MCF 10A (cell line): ENCODE measurements at regions not wholly inside any gene's neighbourhood (a gene's known extent, or its start where the extent isn't known, plus 50 kb on each side); places are given as distances from the start of the nearest gene placed in this dataset.

Source experiments
- BruUV-seq: library from RNA; stranded (reverse); fragments of 400-500 nt; replicated peaks from 2 replicates; lab custom pipeline; 2021; lab: Mats Ljungman, UMichigan
- CTCF ChIA-PET: fragments of 300-600 bp; sonication (Branson Sonifier 250); formaldehyde crosslinking; extraction: SDS; loops from one replicate; lab custom pipeline; 2021; ENCODE audit warnings: antibody characterized with exemption, inconsistent platforms; lab: Yijun Ruan, JAX
- POLR2A ChIA-PET: fragments of 300-600, 350-650 bp; sonication (Branson Sonifier 250); formaldehyde crosslinking; extraction: SDS; loops from one replicate; lab custom pipeline; 2020; ENCODE audit warnings: antibody characterized with exemption, inconsistent platforms; lab: Yijun Ruan, JAX
- DNase-seq: peaks from one replicate; pipeline ENCODE4 v3.0.0-alpha.2; 2018; ENCODE audit not compliant: unreplicated experiment
- H3K27ac Mint-ChIP-seq: one replicate; pipeline ENCODE4 v1.8.0; 2022; ENCODE audit warnings: mild to moderate bottlenecking, low read depth, mixed read lengths; ENCODE audit not compliant: unreplicated experiment
- H3K27me3 Mint-ChIP-seq: one replicate; pipeline ENCODE4 v1.8.0; 2022; ENCODE audit warnings: mixed read lengths; ENCODE audit not compliant: insufficient read depth, unreplicated experiment
- H3K36me3 Mint-ChIP-seq: one replicate; pipeline ENCODE4 v1.8.0; 2022; ENCODE audit warnings: mild to moderate bottlenecking, moderate library complexity, mixed read lengths; ENCODE audit not compliant: insufficient read depth, unreplicated experiment
- H3K4me1 Mint-ChIP-seq: one replicate; pipeline ENCODE4 v1.8.0; 2022; ENCODE audit warnings: mixed read lengths; ENCODE audit not compliant: insufficient read depth, unreplicated experiment
- H3K4me3 Mint-ChIP-seq: one replicate; pipeline ENCODE4 v1.8.0; 2022; ENCODE audit warnings: mild to moderate bottlenecking, moderate library complexity, mixed read lengths; ENCODE audit not compliant: unreplicated experiment
- H3K9me3 Mint-ChIP-seq: one replicate; pipeline ENCODE4 v1.8.0; 2022; ENCODE audit warnings: mixed read lengths; ENCODE audit not compliant: unreplicated experiment
- intact Hi-C: fragments of 100-400 bp; cut with micrococcal nuclease; formaldehyde crosslinking; loops from 2 replicates; pipeline ENCODE4 v1.14.1; 2022
- TF ChIP-seq, protein P1 (sequence below): fragments of 200-600 bp; IDR thresholded peaks from one replicate; pipeline ENCODE4 v1.8.0; 2022; ENCODE audit warnings: antibody characterized with exemption, mild to moderate bottlenecking; ENCODE audit not compliant: unreplicated experiment

DNA sequence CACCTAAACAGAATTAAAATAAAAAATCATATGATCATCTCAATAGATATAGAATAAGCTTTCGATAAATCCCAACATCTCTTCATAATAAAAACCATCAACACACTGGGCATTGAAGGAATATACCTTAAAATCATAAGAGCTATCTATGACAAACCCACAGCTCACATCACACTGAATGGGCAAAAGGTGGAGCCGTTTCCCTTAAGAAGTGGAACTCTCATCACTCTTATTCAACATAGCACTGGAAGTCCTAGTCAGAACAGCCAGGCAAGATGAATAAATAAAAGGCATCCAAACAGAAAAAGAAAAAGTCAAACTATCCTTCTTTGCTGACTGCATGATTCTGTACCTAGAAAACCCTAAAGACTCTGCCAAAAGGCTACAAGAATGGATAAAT, 510.3 kb downstream of the ZNF804A start:
- intact Hi-C loops = no loop called here
- Mint-ChIP-seq H3K4me1 (no peaks in the 10 kb centered on the region), H3K27me3 (no peaks in the 10 kb centered on the region), H3K9me3 (peaks cover 8% of the 10 kb centered on the region), H3K27ac (no peak overlapping the region), H3K36me3 (no peaks in the 10 kb centered on the region), H3K4me3 (no peak overlapping the region)
- BruUV-seq = no TSS peak
- TF ChIP-seq, protein P1, sequence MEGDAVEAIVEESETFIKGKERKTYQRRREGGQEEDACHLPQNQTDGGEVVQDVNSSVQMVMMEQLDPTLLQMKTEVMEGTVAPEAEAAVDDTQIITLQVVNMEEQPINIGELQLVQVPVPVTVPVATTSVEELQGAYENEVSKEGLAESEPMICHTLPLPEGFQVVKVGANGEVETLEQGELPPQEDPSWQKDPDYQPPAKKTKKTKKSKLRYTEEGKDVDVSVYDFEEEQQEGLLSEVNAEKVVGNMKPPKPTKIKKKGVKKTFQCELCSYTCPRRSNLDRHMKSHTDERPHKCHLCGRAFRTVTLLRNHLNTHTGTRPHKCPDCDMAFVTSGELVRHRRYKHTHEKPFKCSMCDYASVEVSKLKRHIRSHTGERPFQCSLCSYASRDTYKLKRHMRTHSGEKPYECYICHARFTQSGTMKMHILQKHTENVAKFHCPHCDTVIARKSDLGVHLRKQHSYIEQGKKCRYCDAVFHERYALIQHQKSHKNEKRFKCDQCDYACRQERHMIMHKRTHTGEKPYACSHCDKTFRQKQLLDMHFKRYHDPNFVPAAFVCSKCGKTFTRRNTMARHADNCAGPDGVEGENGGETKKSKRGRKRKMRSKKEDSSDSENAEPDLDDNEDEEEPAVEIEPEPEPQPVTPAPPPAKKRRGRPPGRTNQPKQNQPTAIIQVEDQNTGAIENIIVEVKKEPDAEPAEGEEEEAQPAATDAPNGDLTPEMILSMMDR = no peak
- no peak for DNase-seq
- ChIA-PET CTCF (interaction anchor here (0.6 kb wide), 2 partner anchors 10 to 30 kb away, joined by 4 to 5 read pairs; no protein-coding TSS in a partner anchor), POLR2A (no interaction called here)

DNA sequence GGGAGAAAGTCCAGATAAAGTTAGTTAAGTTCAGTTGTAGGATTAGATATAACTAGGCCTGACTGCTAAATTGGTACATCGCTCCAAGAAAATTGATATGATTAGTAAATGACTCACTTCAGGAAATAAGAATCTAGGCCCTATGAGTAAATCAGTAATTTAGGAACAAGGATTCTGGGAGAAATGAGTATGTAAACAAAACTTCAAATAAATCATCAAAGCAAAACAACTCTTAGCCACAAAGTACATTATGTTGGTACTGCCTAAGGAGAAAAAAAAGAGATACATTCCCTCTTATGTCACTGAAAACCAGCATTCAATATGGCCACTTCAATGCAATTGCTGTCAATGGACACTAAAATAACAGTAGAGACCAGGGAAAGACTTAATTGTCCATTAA, 529.1 kb downstream of the ZNF804A start:
- intact Hi-C loops = no loop called here
- peak; percentile 5 for DNase-seq
- POLR2A ChIA-PET = interaction anchor here (0.7 kb wide), 1 partner anchor 466 kb away, joined by 3 read pairs; no protein-coding TSS in a partner anchor
- H3K4me3 Mint-ChIP-seq = no peak overlapping the region
- H3K27me3 Mint-ChIP-seq = no peaks in the 10 kb centered on the region
- H3K4me1 Mint-ChIP-seq = peaks cover 7% of the 10 kb centered on the region
- H3K36me3 Mint-ChIP-seq = no peaks in the 10 kb centered on the region
- no peak overlapping the region for H3K27ac Mint-ChIP-seq
- CTCF ChIA-PET = no interaction called here
- BruUV-seq = no TSS peak
- no peaks in the 10 kb centered on the region for H3K9me3 Mint-ChIP-seq
- TF ChIP-seq, protein P1 = no peak

DNA sequence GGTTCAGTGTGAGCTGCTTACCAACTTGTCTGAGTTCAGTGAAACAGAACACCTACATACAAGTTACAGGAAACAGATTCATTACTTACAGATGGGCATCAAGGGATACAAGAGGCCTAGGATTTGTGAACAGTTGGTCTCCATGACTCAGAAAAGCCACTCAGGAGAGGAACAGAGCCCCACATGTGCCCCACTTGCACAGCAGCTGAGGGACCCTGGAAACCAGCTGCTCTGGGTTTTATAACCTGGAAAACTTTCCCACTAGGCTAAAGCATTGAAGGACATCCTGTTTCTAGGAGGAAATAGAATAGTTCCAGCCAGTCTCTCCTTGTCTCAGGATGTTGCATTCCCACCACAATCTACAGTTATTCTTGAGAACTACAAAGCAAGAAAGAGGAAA, 530.0 kb downstream of the ZNF804A start:
- no TSS peak for BruUV-seq
- intact Hi-C loops = no loop called here
- TF ChIP-seq, protein P1 = no peak

DNA sequence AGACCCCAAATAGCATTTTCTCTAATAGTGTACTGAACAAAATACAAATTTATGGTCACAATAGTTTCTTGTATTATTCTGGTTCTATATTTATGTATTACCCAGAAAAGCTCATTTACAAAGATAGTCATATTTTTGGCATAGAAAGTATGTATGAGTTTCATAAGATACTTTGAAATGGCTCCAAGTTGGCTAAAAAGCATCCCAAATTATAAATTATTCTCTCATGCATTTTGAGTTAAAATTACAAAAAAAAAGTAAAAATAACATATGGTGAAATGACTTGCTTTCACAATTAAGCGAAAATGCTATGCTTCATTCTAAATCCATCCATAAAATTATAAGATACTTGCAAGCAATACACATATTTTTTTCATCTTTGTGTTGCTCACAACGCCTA, 530.7 kb downstream of the ZNF804A start:
- BruUV-seq = no TSS peak
- no peak overlapping the region for H3K4me3 Mint-ChIP-seq
- DNase-seq = no peak

More for the DNA sequence above, 530.0 kb downstream of the ZNF804A start:
- Mint-ChIP-seq H3K4me1 (peaks cover 7% of the 10 kb centered on the region), H3K4me3 (no peak overlapping the region), H3K27me3 (no peaks in the 10 kb centered on the region), H3K36me3 (no peaks in the 10 kb centered on the region), H3K9me3 (no peaks in the 10 kb centered on the region), H3K27ac (no peak overlapping the region)
- no peak for DNase-seq
- POLR2A ChIA-PET = no interaction called here
- CTCF ChIA-PET = interaction anchor here (0.6 kb wide), 1 partner anchor 1040 kb away, joined by 4 read pairs; no protein-coding TSS in a partner anchor

More for the DNA sequence above, 530.7 kb downstream of the ZNF804A start:
- no peak overlapping the region for H3K27ac Mint-ChIP-seq
- intact Hi-C loops = no loop called here
- TF ChIP-seq, protein P1 = no peak
- no peaks in the 10 kb centered on the region for H3K36me3 Mint-ChIP-seq
- CTCF ChIA-PET = interaction anchor here (0.6 kb wide), 1 partner anchor 1039 kb away, joined by 4 read pairs; no protein-coding TSS in a partner anchor
- H3K4me1 Mint-ChIP-seq = peaks cover 7% of the 10 kb centered on the region
- no peaks in the 10 kb centered on the region for H3K9me3 Mint-ChIP-seq
- POLR2A ChIA-PET = no interaction called here
- no peaks in the 10 kb centered on the region for H3K27me3 Mint-ChIP-seq
